ENCODE measurements at regions not wholly inside any gene's neighbourhood (a gene's known extent, or its start where the extent isn't known, plus 50 kb on each side); places are given as distances from the start of the nearest gene placed in this dataset.
"Not testable (repeated sequence)": the region's sequence is repeated elsewhere in the genome, so short reads cannot be mapped to it uniquely, and the experiment has no call there.

- not testable (repeated sequence) for H3K4me3 ChIP-seq (ENCODE audit: low read depth, low read length); DNase-seq (ENCODE audit: low read depth)
Measured at GRCh38 chr5:34096033-34096432, 53.0 kb upstream of the C1QTNF3 start.

DNA sequence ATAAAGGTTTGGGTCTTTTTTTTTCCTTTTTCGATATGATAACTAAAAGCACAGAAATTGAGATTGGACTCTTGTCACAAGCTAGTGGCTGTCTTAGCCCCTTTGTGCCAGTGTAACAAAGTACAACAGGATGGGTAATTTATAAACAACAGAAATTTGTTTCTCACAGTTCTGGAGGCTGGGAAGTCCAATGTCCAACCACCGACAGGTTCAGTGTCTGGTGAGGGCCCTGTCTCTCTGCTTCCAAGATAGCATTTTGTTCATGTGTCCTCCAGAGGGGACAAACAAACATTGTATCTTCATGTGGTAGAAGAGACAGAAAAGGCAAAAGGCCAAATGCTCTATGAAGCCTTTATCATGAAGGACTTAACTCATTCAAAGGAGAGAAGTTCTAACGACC is 56.9 kb upstream of the C1QTNF3 start:
- not testable (repeated sequence) for DNase-seq (ENCODE audit: low read depth); H3K4me3 ChIP-seq (ENCODE audit: low read depth, low read length)

- H3K4me3 ChIP-seq (ENCODE audit: low read depth, low read length); DNase-seq (ENCODE audit: low read depth): not testable (repeated sequence)
Measured at GRCh38 chr5:34101567-34101966, 58.6 kb upstream of the C1QTNF3 start.

GRCh38 chr5:34108897-34109296 is 65.9 kb upstream of the C1QTNF3 start:
- not testable (repeated sequence) for DNase-seq (ENCODE audit: low read depth)

GRCh38 chr5:34124280-34124679 is 81.3 kb upstream of the C1QTNF3 start:
- not testable (repeated sequence) for DNase-seq (ENCODE audit: low read depth); H3K4me3 ChIP-seq (ENCODE audit: low read depth, low read length)

More at GRCh38 chr5:34108897-34109296, 65.9 kb upstream of the C1QTNF3 start:
- not testable (repeated sequence) for H3K4me3 ChIP-seq (ENCODE audit: low read depth, low read length)

GRCh38 chr5:34125354-34125753 is 82.3 kb upstream of the C1QTNF3 start:
- not testable (repeated sequence) for H3K4me3 ChIP-seq (ENCODE audit: low read depth, low read length); DNase-seq (ENCODE audit: low read depth)

DNA sequence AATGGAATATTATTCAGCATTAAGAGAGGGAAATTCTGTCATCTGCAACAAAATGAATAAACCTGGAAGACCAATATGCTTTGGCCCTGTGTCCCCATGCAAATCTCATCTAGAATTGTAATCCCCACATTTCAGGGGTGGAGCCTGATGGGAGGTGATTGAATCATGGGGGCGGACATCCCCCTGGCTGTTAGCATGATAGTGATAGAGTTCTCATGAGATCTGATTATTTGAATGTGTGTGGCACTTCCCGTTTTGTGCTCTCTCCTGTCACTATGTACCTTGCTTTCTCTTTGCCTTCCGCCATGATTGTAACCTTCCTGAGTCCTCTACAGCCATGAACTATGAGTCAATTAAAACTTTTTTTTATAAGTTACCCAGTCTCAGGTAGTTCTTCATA is 83.7 kb upstream of the C1QTNF3 start:
- not testable (repeated sequence) for H3K4me3 ChIP-seq (ENCODE audit: low read depth, low read length); DNase-seq (ENCODE audit: low read depth)

- H3K4me3 ChIP-seq (ENCODE audit: low read depth, low read length); DNase-seq (ENCODE audit: low read depth): not testable (repeated sequence)
Measured at GRCh38 chr5:34127818-34128217, 84.8 kb upstream of the C1QTNF3 start.

GRCh38 chr5:34128890-34129289 is 85.9 kb upstream of the C1QTNF3 start:
- DNase-seq (ENCODE audit: low read depth); H3K4me3 ChIP-seq (ENCODE audit: low read depth, low read length): not testable (repeated sequence)

- not testable (repeated sequence) for DNase-seq (ENCODE audit: low read depth); H3K4me3 ChIP-seq (ENCODE audit: low read depth, low read length)
Measured at GRCh38 chr5:34154988-34155387, 112.0 kb upstream of the C1QTNF3 start.

DNA sequence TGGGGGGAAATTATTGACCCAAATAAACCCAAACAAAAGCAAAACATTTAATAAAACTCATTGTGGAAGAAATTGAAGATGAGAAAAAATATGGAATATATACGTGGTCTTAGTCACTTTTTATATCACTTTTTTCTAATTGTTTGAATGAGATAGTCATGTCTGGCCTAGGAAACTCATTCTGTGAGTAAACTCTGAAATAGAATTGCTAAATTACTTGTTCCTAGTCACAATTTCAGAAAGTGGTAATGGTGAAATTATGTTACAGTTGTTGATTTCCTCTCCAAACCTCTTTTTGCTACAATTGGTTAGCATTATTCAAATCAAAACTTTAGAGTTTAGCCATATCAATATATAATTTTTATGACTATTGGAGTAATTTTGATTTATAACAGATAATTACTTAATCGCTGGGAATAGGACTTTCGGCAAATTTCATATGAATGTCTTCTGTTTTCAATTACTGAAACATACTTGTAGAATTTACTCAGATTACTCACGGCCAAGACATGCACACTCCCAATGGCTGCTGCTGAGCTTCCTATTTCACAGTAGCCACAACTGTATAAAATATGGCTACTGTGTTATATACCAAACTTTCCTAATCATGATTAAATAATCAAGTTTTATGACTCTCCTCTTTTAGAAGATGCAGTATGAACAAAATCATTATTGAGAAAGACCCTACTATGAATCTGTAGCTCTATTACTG is 113.8 kb upstream of the C1QTNF3 start:
- not testable (repeated sequence) for H3K4me3 ChIP-seq (ENCODE audit: low read depth, low read length); DNase-seq (ENCODE audit: low read depth)

DNA sequence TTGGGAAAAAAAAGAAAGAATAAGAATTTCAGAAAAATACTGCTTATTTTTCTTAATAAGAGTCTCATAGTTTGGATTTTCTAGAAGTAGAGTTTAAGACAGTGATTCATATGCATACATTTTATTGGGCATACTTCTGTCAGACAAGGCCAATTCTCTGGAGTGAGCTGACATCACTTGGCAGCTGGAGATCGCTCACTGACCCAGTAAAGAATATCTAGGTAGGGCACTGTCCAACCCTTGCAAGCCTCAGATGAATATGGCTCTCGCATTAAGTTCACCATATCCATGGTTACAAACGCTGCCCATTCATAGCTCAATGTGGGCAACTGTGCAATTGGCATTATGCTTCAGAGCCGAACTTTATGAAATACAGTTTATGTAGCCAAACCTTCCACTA is 117.9 kb upstream of the C1QTNF3 start:
- not testable (repeated sequence) for H3K4me3 ChIP-seq (ENCODE audit: low read depth, low read length); DNase-seq (ENCODE audit: low read depth)

DNA sequence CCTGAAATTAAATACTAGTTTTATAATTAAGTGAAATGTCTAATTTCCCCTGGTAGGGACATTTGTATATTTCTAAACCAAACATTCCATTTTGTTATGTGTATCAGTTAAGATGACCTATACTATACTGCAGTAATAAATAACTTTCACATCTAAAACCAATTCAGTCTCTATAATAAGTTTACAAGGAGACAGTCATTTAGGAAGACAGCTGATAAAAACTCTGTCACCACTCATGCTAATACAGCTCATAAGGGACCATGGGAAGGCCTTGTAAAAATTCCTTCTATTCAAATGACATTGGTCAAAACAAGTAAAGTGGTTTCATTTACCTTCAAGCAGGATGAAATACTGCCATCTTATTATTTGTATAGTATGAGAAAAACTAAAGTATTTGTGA is 128.4 kb upstream of the C1QTNF3 start:
- not testable (repeated sequence) for DNase-seq (ENCODE audit: low read depth); H3K4me3 ChIP-seq (ENCODE audit: low read depth, low read length)

- H3K4me3 ChIP-seq (ENCODE audit: low read depth, low read length) = not testable (repeated sequence)
- peak; percentile 55 for DNase-seq (ENCODE audit: low read depth)
Measured at GRCh38 chr5:34179453-34180190, 136.6 kb upstream of the C1QTNF3 start.

GRCh38 chr5:34180225-34180624 is 137.2 kb upstream of the C1QTNF3 start:
- H3K4me3 ChIP-seq (ENCODE audit: low read depth, low read length); DNase-seq (ENCODE audit: low read depth): not testable (repeated sequence)

DNA sequence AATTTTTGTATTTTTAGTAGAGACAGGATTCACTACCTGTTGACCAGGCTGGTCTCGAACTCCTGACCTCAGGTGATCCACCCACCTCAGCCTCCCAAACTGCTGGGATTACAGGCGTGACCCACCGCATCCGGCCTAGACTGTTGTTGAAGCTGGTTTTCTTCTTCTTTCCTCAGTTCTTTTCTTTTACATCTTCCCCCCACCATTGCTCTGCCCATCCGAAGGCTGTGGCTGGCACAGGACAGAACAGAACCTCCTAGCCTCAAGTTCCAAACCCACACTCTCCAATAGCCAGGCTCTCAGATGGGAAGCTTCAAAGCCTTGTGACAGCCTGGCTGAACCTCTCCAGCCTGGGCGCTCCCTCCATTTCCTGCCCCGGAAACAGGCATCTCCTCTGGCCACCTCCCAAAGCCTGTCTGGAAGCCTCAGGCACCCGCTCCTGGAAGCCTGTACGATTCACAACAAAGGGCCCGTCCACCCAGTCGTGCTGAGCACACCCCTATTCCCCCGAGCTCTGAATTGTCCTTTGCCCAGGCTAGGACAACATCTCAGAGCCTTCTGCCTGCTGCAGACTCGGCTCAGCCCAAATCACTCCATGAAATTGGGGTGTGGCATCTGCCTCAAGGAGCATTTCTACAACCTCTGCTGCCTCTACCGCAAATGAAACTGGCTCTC is 138.1 kb upstream of the C1QTNF3 start:
- not testable (repeated sequence) for H3K4me3 ChIP-seq (ENCODE audit: low read depth, low read length)

GRCh38 chr5:34185005-34185404 is 142.0 kb upstream of the C1QTNF3 start:
- not testable (repeated sequence) for DNase-seq (ENCODE audit: low read depth); H3K4me3 ChIP-seq (ENCODE audit: low read depth, low read length)

More for the DNA sequence above, 138.1 kb upstream of the C1QTNF3 start:
- not testable (repeated sequence) for DNase-seq (ENCODE audit: low read depth)

DNA sequence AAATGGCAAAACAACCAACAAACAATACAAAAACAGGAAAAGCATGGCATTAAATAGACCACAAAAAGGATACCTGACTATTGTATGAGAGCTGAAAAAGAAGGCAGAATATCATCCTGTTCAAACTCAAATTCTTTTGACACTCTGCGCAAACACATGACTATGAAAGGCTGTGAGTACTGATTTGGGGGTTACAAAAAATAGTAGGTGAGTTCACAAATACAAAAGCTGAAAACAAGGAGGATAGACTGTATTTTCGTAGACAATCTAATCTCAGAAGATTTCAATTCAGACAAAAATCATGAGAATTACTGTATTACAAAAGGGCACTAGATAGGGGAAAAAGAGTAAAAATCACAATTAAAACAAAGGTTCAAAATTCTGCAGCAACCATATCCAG is 142.6 kb upstream of the C1QTNF3 start:
- not testable (repeated sequence) for DNase-seq (ENCODE audit: low read depth); H3K4me3 ChIP-seq (ENCODE audit: low read depth, low read length)

DNA sequence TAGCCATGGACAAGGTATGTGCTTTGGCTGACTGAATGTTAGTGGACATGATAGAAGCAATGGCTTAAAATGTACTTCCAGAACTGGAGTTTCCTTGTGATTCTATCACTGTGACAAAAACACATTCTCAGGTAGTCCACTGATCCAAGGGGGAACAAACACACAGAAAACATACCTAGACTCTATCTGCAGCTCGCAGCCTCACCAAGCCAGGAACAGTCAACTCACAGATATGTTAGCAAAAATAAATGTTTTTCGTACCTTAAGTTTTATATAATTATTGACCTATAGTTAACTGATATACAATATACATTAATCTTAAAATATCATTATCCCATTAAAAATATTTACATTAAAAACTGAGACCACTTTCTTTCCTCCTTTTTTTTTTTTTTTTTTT is 143.1 kb upstream of the C1QTNF3 start:
- DNase-seq (ENCODE audit: low read depth); H3K4me3 ChIP-seq (ENCODE audit: low read depth, low read length): not testable (repeated sequence)

- H3K4me3 ChIP-seq (ENCODE audit: low read depth, low read length); DNase-seq (ENCODE audit: low read depth): not testable (repeated sequence)
Measured at GRCh38 chr5:34186865-34187264, 143.9 kb upstream of the C1QTNF3 start.
